ENCODE measurements at regions not wholly inside any gene's neighbourhood (a gene's known extent, or its start where the extent isn't known, plus 50 kb on each side); places are given as distances from the start of the nearest gene placed in this dataset.

GRCh38 chr12:115697340-115697739 is 580.2 kb downstream of the MED13L start:
- TF ChIP-seq HDAC2 (IDR thresholded peaks at IDR 0.05) (no peak), CTCF (IDR thresholded peaks at IDR 0.05) (no peak), POLR2A (IDR thresholded peaks at IDR 0.05; ENCODE audit: low read length) (no peak), HEYL (CRISPR knock-in tag; IDR thresholded peaks at IDR 0.05) (no peak), CBX2 (IDR thresholded peaks at IDR 0.05; ENCODE audit: borderline replicate concordance, low read depth) (no peak), EHF (CRISPR knock-in tag; IDR thresholded peaks at IDR 0.05) (no peak), REST (IDR thresholded peaks at IDR 0.05) (no peak), BCL3 (IDR thresholded peaks at IDR 0.05) (no peak)

Data from A549 (cell line).